ENCODE measurements at regions not wholly inside any gene's neighbourhood (a gene's known extent, or its start where the extent isn't known, plus 50 kb on each side); places are given as distances from the start of the nearest gene placed in this dataset.
"Not testable (repeated sequence)": the region's sequence is repeated elsewhere in the genome, so short reads cannot be mapped to it uniquely, and the experiment has no call there.

GRCh38 chr3:71983694-71984093 is 198.7 kb upstream of the PROK2 start:
- no peaks in the 10 kb centered on the region for H3K36me3 ChIP-seq (ENCODE audit: control insufficient read depth, insufficient read depth, low read length)
- no peaks in the 10 kb centered on the region for H3K4me1 ChIP-seq (ENCODE audit: control insufficient read depth, insufficient read depth, low read length)
- whole genome bisulfite sequencing, 2 experiments = 95 to 96% methylated on average over 4 of the region's 4 CpGs
- no peak overlapping the region for H3K27ac ChIP-seq (ENCODE audit: insufficient read depth, low read depth, low read length, poor library complexity, severe bottlenecking)
- H3K27me3 ChIP-seq (ENCODE audit: control insufficient read depth, insufficient read depth, low read length, poor library complexity, severe bottlenecking) = no peaks in the 10 kb centered on the region
- no peaks in the 10 kb centered on the region for H3K9me3 ChIP-seq (ENCODE audit: control insufficient read depth, low read length)
- H3K4me3 ChIP-seq (ENCODE audit: insufficient read depth, low read depth, low read length) = no peak overlapping the region

GRCh38 chr3:71982506-71983258 is 197.7 kb upstream of the PROK2 start:
- not testable (repeated sequence) for H3K4me3 ChIP-seq (ENCODE audit: insufficient read depth, low read depth, low read length); H3K4me1 ChIP-seq (ENCODE audit: control insufficient read depth, insufficient read depth, low read length); H3K27me3 ChIP-seq (ENCODE audit: control insufficient read depth, insufficient read depth, low read length, poor library complexity, severe bottlenecking); H3K36me3 ChIP-seq (ENCODE audit: control insufficient read depth, insufficient read depth, low read length); H3K9me3 ChIP-seq (ENCODE audit: control insufficient read depth, low read length); H3K27ac ChIP-seq (ENCODE audit: insufficient read depth, low read depth, low read length, poor library complexity, severe bottlenecking)
- WGBS, 2 experiments = 69 to 72% methylated on average over 9 of the region's 9 CpGs

GRCh38 chr3:71979175-71979574 is 194.2 kb upstream of the PROK2 start:
- Histone ChIP-seq H3K36me3 (ENCODE audit: control insufficient read depth, insufficient read depth, low read length) (no peaks in the 10 kb centered on the region), H3K27me3 (ENCODE audit: control insufficient read depth, insufficient read depth, low read length, poor library complexity, severe bottlenecking) (no peaks in the 10 kb centered on the region), H3K4me3 (ENCODE audit: insufficient read depth, low read depth, low read length) (no peak overlapping the region), H3K4me1 (ENCODE audit: control insufficient read depth, insufficient read depth, low read length) (no peaks in the 10 kb centered on the region), H3K9me3 (ENCODE audit: control insufficient read depth, low read length) (no peaks in the 10 kb centered on the region), H3K27ac (ENCODE audit: insufficient read depth, low read depth, low read length, poor library complexity, severe bottlenecking) (no peak overlapping the region)
- 92% methylated on average over 3 of the region's 3 CpGs for WGBS, 2 experiments

- no peaks in the 10 kb centered on the region for H3K36me3 ChIP-seq (ENCODE audit: control insufficient read depth, insufficient read depth, low read length)
- H3K9me3 ChIP-seq (ENCODE audit: control insufficient read depth, low read length) = no peaks in the 10 kb centered on the region
- H3K27me3 ChIP-seq (ENCODE audit: control insufficient read depth, insufficient read depth, low read length, poor library complexity, severe bottlenecking) = no peaks in the 10 kb centered on the region
- H3K4me3 ChIP-seq (ENCODE audit: insufficient read depth, low read depth, low read length) = no peak overlapping the region
- H3K4me1 ChIP-seq (ENCODE audit: control insufficient read depth, insufficient read depth, low read length) = peaks cover 2% of the 10 kb centered on the region
- 87 to 89% methylated on average over 7 of the region's 7 CpGs for WGBS, 2 experiments
- H3K27ac ChIP-seq (ENCODE audit: insufficient read depth, low read depth, low read length, poor library complexity, severe bottlenecking) = no peak overlapping the region
Observed at GRCh38 chr3:71978150-71978721, 193.3 kb upstream of the PROK2 start.

- Histone ChIP-seq H3K9me3 (ENCODE audit: control insufficient read depth, low read length) (no peaks in the 10 kb centered on the region), H3K36me3 (ENCODE audit: control insufficient read depth, insufficient read depth, low read length) (no peaks in the 10 kb centered on the region), H3K4me3 (ENCODE audit: insufficient read depth, low read depth, low read length) (no peak overlapping the region), H3K27me3 (ENCODE audit: control insufficient read depth, insufficient read depth, low read length, poor library complexity, severe bottlenecking) (no peaks in the 10 kb centered on the region), H3K4me1 (ENCODE audit: control insufficient read depth, insufficient read depth, low read length) (peaks cover 6% of the 10 kb centered on the region), H3K27ac (ENCODE audit: insufficient read depth, low read depth, low read length, poor library complexity, severe bottlenecking) (no peak overlapping the region)
- WGBS, 2 experiments = 62 to 67% methylated on average over 3 to 4 of the region's 4 CpGs
Observed at GRCh38 chr3:71977525-71977924, 192.6 kb upstream of the PROK2 start.

GRCh38 chr3:71975573-71975972 is 190.6 kb upstream of the PROK2 start:
- Histone ChIP-seq H3K9me3 (ENCODE audit: control insufficient read depth, low read length) (no peaks in the 10 kb centered on the region), H3K27ac (ENCODE audit: insufficient read depth, low read depth, low read length, poor library complexity, severe bottlenecking) (no peak overlapping the region), H3K36me3 (ENCODE audit: control insufficient read depth, insufficient read depth, low read length) (no peaks in the 10 kb centered on the region), H3K4me3 (ENCODE audit: insufficient read depth, low read depth, low read length) (no peak overlapping the region), H3K4me1 (ENCODE audit: control insufficient read depth, insufficient read depth, low read length) (peaks cover 6% of the 10 kb centered on the region), H3K27me3 (ENCODE audit: control insufficient read depth, insufficient read depth, low read length, poor library complexity, severe bottlenecking) (no peaks in the 10 kb centered on the region)
- WGBS, 2 experiments = 90 to 96% methylated on average over 2 of the region's 2 CpGs

GRCh38 chr3:71974786-71975185 is 189.8 kb upstream of the PROK2 start:
- Histone ChIP-seq H3K27me3 (ENCODE audit: control insufficient read depth, insufficient read depth, low read length, poor library complexity, severe bottlenecking) (no peaks in the 10 kb centered on the region), H3K4me1 (ENCODE audit: control insufficient read depth, insufficient read depth, low read length) (peaks cover 6% of the 10 kb centered on the region), H3K36me3 (ENCODE audit: control insufficient read depth, insufficient read depth, low read length) (no peaks in the 10 kb centered on the region), H3K27ac (ENCODE audit: insufficient read depth, low read depth, low read length, poor library complexity, severe bottlenecking) (no peak overlapping the region), H3K4me3 (ENCODE audit: insufficient read depth, low read depth, low read length) (no peak overlapping the region), H3K9me3 (ENCODE audit: control insufficient read depth, low read length) (no peaks in the 10 kb centered on the region)
- WGBS, 2 experiments = 91 to 100% methylated on average over 3 of the region's 3 CpGs

GRCh38 chr3:71973274-71974030 is 188.5 kb upstream of the PROK2 start:
- H3K27me3 ChIP-seq (ENCODE audit: control insufficient read depth, insufficient read depth, low read length, poor library complexity, severe bottlenecking) = no peaks in the 10 kb centered on the region
- WGBS, 2 experiments = 57 to 80% methylated on average over 7 of the region's 7 CpGs
- no peak overlapping the region for H3K27ac ChIP-seq (ENCODE audit: insufficient read depth, low read depth, low read length, poor library complexity, severe bottlenecking)
- no peaks in the 10 kb centered on the region for H3K9me3 ChIP-seq (ENCODE audit: control insufficient read depth, low read length)
- H3K4me3 ChIP-seq (ENCODE audit: insufficient read depth, low read depth, low read length) = no peak overlapping the region
- H3K4me1 ChIP-seq (ENCODE audit: control insufficient read depth, insufficient read depth, low read length) = peaks cover 6% of the 10 kb centered on the region
- H3K36me3 ChIP-seq (ENCODE audit: control insufficient read depth, insufficient read depth, low read length) = no peaks in the 10 kb centered on the region

GRCh38 chr3:71972031-71972430 is 187.1 kb upstream of the PROK2 start:
- Histone ChIP-seq H3K27me3 (ENCODE audit: control insufficient read depth, insufficient read depth, low read length, poor library complexity, severe bottlenecking) (no peaks in the 10 kb centered on the region), H3K4me3 (ENCODE audit: insufficient read depth, low read depth, low read length) (no peak overlapping the region), H3K27ac (ENCODE audit: insufficient read depth, low read depth, low read length, poor library complexity, severe bottlenecking) (no peak overlapping the region), H3K36me3 (ENCODE audit: control insufficient read depth, insufficient read depth, low read length) (no peaks in the 10 kb centered on the region), H3K4me1 (ENCODE audit: control insufficient read depth, insufficient read depth, low read length) (peaks cover 6% of the 10 kb centered on the region), H3K9me3 (ENCODE audit: control insufficient read depth, low read length) (no peaks in the 10 kb centered on the region)
- WGBS, 2 experiments = 97% methylated on average over 5 of the region's 5 CpGs

- WGBS, 2 experiments = 92 to 94% methylated on average over 4 of the region's 4 CpGs
- Histone ChIP-seq H3K9me3 (ENCODE audit: control insufficient read depth, low read length) (no peaks in the 10 kb centered on the region), H3K4me1 (ENCODE audit: control insufficient read depth, insufficient read depth, low read length) (peaks cover 6% of the 10 kb centered on the region), H3K4me3 (ENCODE audit: insufficient read depth, low read depth, low read length) (no peak overlapping the region), H3K36me3 (ENCODE audit: control insufficient read depth, insufficient read depth, low read length) (no peaks in the 10 kb centered on the region), H3K27ac (ENCODE audit: insufficient read depth, low read depth, low read length, poor library complexity, severe bottlenecking) (no peak overlapping the region), H3K27me3 (ENCODE audit: control insufficient read depth, insufficient read depth, low read length, poor library complexity, severe bottlenecking) (no peaks in the 10 kb centered on the region)
Observed at GRCh38 chr3:71968544-71968943, 183.6 kb upstream of the PROK2 start.
